Neural progenitor cell (in vitro differentiated cells): ENCODE measurements at regions not wholly inside any gene's neighbourhood (a gene's known extent, or its start where the extent isn't known, plus 50 kb on each side); places are given as distances from the start of the nearest gene placed in this dataset.

Source experiments
- DNase-seq: peaks from one replicate; pipeline ENCODE4 v3.0.0-alpha.2; 2016; ENCODE audit warnings: low spot score
- H2AFZ ChIP-seq: fragments of 200-600 bp; sonication (generic); replicated peaks from 2 replicates; pipeline ENCODE4 v1.6.1; 2016; ENCODE audit warnings: antibody characterized with exemption
- H3F3A ChIP-seq: fragments of 200-600 bp; sonication (generic); 2 replicates; pipeline ENCODE4 v1.6.1; 2016; ENCODE audit warnings: antibody characterized with exemption, low read depth
- H3K27ac ChIP-seq: fragments of 200-600 bp; sonication (generic); 2 replicates; pipeline ENCODE4 v1.5.1; 2016; ENCODE audit warnings: mild to moderate bottlenecking
- H3K27me3 ChIP-seq: fragments of 200-600 bp; sonication (generic); 2 replicates; pipeline ENCODE4 v1.6.1; 2016; ENCODE audit warnings: mild to moderate bottlenecking, moderate library complexity
- H3K36me3 ChIP-seq: fragments of 200-600 bp; sonication (generic); 2 replicates; pipeline ENCODE4 v1.5.1; 2016
- H3K4me1 ChIP-seq: fragments of 200-600 bp; sonication (generic); 2 replicates; pipeline ENCODE4 v1.6.1; 2016; ENCODE audit warnings: mixed run types
- H3K4me2 ChIP-seq: fragments of 200-600 bp; sonication (generic); 2 replicates; pipeline ENCODE4 v1.6.1; 2016
- H3K4me3 ChIP-seq: fragments of 200-600 bp; sonication (generic); 2 replicates; pipeline ENCODE4 v1.5.1; 2016
- H3K79me2 ChIP-seq: fragments of 200-600 bp; sonication (generic); 2 replicates; pipeline ENCODE4 v1.6.1; 2016; ENCODE audit warnings: low read depth
- H3K9ac ChIP-seq: fragments of 200-600 bp; sonication (generic); 2 replicates; pipeline ENCODE4 v1.6.1; 2016
- H3K9me3 ChIP-seq: fragments of 200-600 bp; sonication (generic); 2 replicates; pipeline ENCODE4 v1.5.1; 2016; ENCODE audit warnings: low read depth
- H4K20me1 ChIP-seq: fragments of 200-600 bp; sonication (generic); 2 replicates; pipeline ENCODE4 v1.6.1; 2016; ENCODE audit warnings: low read depth
- H3K27ac Mint-ChIP-seq: 3 replicates; pipeline ENCODE4 v1.8.0; 2021; ENCODE audit warnings: mixed read lengths
- H3K27me3 Mint-ChIP-seq: 2 replicates; pipeline ENCODE4 v1.8.0; 2022; ENCODE audit warnings: low read depth, mild to moderate bottlenecking, inconsistent platforms, moderate library complexity, mixed read lengths; ENCODE audit not compliant: insufficient read depth
- H3K36me3 Mint-ChIP-seq: 3 replicates; pipeline ENCODE4 v1.8.0; 2021; ENCODE audit warnings: mixed read lengths
- H3K4me1 Mint-ChIP-seq: 3 replicates; pipeline ENCODE4 v1.8.0; 2021; ENCODE audit warnings: mixed read lengths
- H3K4me3 Mint-ChIP-seq: 3 replicates; pipeline ENCODE4 v1.8.0; 2021; ENCODE audit warnings: mild to moderate bottlenecking, moderate library complexity, mixed read lengths
- H3K9me3 Mint-ChIP-seq: 3 replicates; pipeline ENCODE4 v1.8.0; 2020; ENCODE audit warnings: mixed read lengths
- EZH2 ChIP-seq: fragments of 200-600 bp; sonication (generic); IDR thresholded peaks from 2 replicates; pipeline ENCODE4 v1.6.1; 2017; ENCODE audit warnings: antibody characterized with exemption, mild to moderate bottlenecking, moderate library complexity
- EZH2phosphoT487 ChIP-seq: fragments of 200-600 bp; sonication (generic); IDR thresholded peaks from 2 replicates; pipeline ENCODE4 v1.6.1; 2017; ENCODE audit warnings: antibody characterized with exemption
- TF ChIP-seq, protein P1 (sequence below): fragments of 200-600 bp; sonication (generic); IDR thresholded peaks from 2 replicates; pipeline ENCODE4 v1.5.1; 2017; ENCODE audit warnings: antibody characterized with exemption, mild to moderate bottlenecking

- no peaks in the 10 kb centered on the region for H3K36me3 Mint-ChIP-seq
- DNase-seq = no peak
Measured at GRCh38 chr6:54440549-54440948, 132.3 kb downstream of the TINAG start.

DNA sequence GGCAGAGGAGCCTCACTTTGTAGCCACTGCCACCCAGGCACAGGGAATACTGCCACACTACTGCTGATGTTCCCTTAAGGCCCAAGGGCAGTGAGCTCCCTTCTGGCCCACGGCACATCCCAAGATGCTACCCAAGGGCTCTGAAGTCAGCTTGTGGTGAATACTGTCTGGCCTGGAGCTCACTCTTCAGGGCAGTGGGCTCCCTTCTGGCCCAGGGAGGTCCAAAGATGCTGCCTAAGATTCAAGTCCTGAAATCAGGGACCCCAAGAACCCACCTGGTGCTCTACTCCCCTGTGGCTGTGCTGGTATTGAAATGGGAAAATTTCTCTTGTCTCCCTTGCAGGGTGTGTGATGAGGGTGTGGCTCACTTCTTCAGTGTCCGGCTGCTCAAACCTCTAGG is 132.8 kb downstream of the TINAG start:
- Histone ChIP-seq H2AFZ (no peak overlapping the region), H3K27me3 (no peaks in the 10 kb centered on the region), H3K27ac (no peak overlapping the region), H4K20me1 (no peaks in the 10 kb centered on the region), H3K9me3 (no peaks in the 10 kb centered on the region), H3F3A (no peaks in the 10 kb centered on the region), H3K36me3 (no peaks in the 10 kb centered on the region), H3K9ac (no peak overlapping the region), H3K4me1 (no peaks in the 10 kb centered on the region), H3K4me3 (no peak overlapping the region), H3K79me2 (no peaks in the 10 kb centered on the region), H3K4me2 (no peak overlapping the region)
- Mint-ChIP-seq H3K4me1 (no peaks in the 10 kb centered on the region), H3K4me3 (no peak overlapping the region), H3K27ac (no peak overlapping the region), H3K36me3 (no peaks in the 10 kb centered on the region), H3K9me3 (no peaks in the 10 kb centered on the region), H3K27me3 (no peaks in the 10 kb centered on the region)
- DNase-seq = no peak
- TF ChIP-seq EZH2 (no peak), EZH2phosphoT487 (no peak)
- TF ChIP-seq, protein P1, sequence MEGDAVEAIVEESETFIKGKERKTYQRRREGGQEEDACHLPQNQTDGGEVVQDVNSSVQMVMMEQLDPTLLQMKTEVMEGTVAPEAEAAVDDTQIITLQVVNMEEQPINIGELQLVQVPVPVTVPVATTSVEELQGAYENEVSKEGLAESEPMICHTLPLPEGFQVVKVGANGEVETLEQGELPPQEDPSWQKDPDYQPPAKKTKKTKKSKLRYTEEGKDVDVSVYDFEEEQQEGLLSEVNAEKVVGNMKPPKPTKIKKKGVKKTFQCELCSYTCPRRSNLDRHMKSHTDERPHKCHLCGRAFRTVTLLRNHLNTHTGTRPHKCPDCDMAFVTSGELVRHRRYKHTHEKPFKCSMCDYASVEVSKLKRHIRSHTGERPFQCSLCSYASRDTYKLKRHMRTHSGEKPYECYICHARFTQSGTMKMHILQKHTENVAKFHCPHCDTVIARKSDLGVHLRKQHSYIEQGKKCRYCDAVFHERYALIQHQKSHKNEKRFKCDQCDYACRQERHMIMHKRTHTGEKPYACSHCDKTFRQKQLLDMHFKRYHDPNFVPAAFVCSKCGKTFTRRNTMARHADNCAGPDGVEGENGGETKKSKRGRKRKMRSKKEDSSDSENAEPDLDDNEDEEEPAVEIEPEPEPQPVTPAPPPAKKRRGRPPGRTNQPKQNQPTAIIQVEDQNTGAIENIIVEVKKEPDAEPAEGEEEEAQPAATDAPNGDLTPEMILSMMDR = no peak

More at GRCh38 chr6:54440549-54440948, 132.3 kb downstream of the TINAG start:
- H2AFZ ChIP-seq = no peak overlapping the region
- no peaks in the 10 kb centered on the region for H3K4me1 Mint-ChIP-seq
- no peak overlapping the region for H3K4me3 Mint-ChIP-seq
- H3K4me1 ChIP-seq = no peaks in the 10 kb centered on the region
- TF ChIP-seq EZH2 (no peak), EZH2phosphoT487 (no peak)
- TF ChIP-seq, protein P1 = no peak
- H3K79me2 ChIP-seq = no peaks in the 10 kb centered on the region
- H3K27ac ChIP-seq = no peak overlapping the region
- H3K27me3 ChIP-seq = no peaks in the 10 kb centered on the region
- no peaks in the 10 kb centered on the region for H3K9me3 Mint-ChIP-seq
- H3K9ac ChIP-seq = no peak overlapping the region
- H3K4me2 ChIP-seq = no peak overlapping the region
- no peaks in the 10 kb centered on the region for H4K20me1 ChIP-seq
- no peak overlapping the region for H3K27ac Mint-ChIP-seq
- no peaks in the 10 kb centered on the region for H3K27me3 Mint-ChIP-seq
- no peak overlapping the region for H3K4me3 ChIP-seq
- H3K36me3 ChIP-seq = no peaks in the 10 kb centered on the region
- H3F3A ChIP-seq = no peaks in the 10 kb centered on the region
- no peaks in the 10 kb centered on the region for H3K9me3 ChIP-seq

DNA sequence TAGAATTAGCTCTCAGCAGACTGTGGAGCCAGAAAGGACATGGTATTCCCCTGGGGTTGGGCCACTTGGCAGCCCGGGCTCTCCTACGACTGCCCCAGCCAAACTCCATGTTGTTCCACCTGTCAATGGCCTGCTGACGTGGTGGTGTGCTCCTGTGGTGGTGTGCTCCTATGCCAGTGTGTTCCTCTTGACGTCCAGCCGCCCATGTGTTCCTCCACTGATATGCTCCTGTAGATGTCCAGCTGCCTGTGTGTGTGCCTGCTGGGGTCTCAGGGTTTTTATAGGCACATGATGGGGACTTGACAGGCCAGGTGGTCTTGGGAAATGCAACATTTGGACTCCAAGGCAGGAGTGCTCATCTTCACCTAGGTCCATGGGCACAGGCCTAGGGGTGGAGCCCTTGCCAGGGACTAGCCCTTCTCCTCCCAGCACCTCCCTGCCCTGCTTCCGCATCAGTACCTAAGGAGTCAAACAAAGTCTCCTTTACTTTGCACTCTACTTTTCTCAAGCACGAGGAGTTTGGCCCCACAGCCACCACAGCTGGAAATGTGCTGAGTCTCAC is 133.5 kb downstream of the TINAG start:
- H3K4me3 Mint-ChIP-seq = no peak overlapping the region
- TF ChIP-seq, protein P1 = no peak
- TF ChIP-seq EZH2phosphoT487 = no peak
- TF ChIP-seq EZH2 = no peak
- H3K27me3 Mint-ChIP-seq = no peaks in the 10 kb centered on the region
- H3K9ac ChIP-seq = no peak overlapping the region
- H3K36me3 Mint-ChIP-seq = no peaks in the 10 kb centered on the region
- no peaks in the 10 kb centered on the region for H4K20me1 ChIP-seq
- H3K4me2 ChIP-seq = no peak overlapping the region
- no peak for DNase-seq
- H3K4me1 Mint-ChIP-seq = no peaks in the 10 kb centered on the region
- no peaks in the 10 kb centered on the region for H3K9me3 Mint-ChIP-seq
- H3K27ac ChIP-seq = no peak overlapping the region
- H3K4me3 ChIP-seq = no peak overlapping the region
- H3K36me3 ChIP-seq = no peaks in the 10 kb centered on the region
- no peaks in the 10 kb centered on the region for H3F3A ChIP-seq
- no peak overlapping the region for H3K27ac Mint-ChIP-seq
- no peaks in the 10 kb centered on the region for H3K4me1 ChIP-seq
- H3K27me3 ChIP-seq = no peaks in the 10 kb centered on the region
- no peak overlapping the region for H2AFZ ChIP-seq
- no peaks in the 10 kb centered on the region for H3K79me2 ChIP-seq
- no peaks in the 10 kb centered on the region for H3K9me3 ChIP-seq
